OCI-LY3 (cell line): ENCODE measurements at regions not wholly inside any gene's neighbourhood (a gene's known extent, or its start where the extent isn't known, plus 50 kb on each side); places are given as distances from the start of the nearest gene placed in this dataset.

ENCODE experiments used
- H2AFZ ChIP-seq: fragments of 200-600, 300-600 bp; shearing (Covaris generic); 2 replicates; pipeline ENCODE4 v1.6.0; 2014; ENCODE audit warnings: antibody characterized with exemption, low read depth, low read length
- H3K27ac ChIP-seq: fragments of 200-600, 300-600 bp; sonication (generic); 2 replicates; pipeline ENCODE4 v1.5.1; 2014; ENCODE audit warnings: mild to moderate bottlenecking, low read length, moderate library complexity, mixed read lengths
- H3K27me3 ChIP-seq: fragments of 200-600, 300-600 bp; sonication (generic); 2 replicates; pipeline ENCODE4 v1.6.1; 2014; ENCODE audit warnings: low read depth, low read length, mixed read lengths
- H3K36me3 ChIP-seq: fragments of 200-600, 300-600 bp; sonication (generic); replicated peaks from 2 replicates; pipeline ENCODE3; 2014; ENCODE audit warnings: low read depth, low read length, mixed read lengths
- H3K4me1 ChIP-seq: fragments of 300-600, 200-600 bp; sonication (generic); 2 replicates; pipeline ENCODE4 v1.6.1; 2014; ENCODE audit warnings: low read length, mixed read lengths
- H3K4me2 ChIP-seq: fragments of 200-600, 300-600 bp; sonication (generic); 2 replicates; pipeline ENCODE4 v1.6.1; 2014; ENCODE audit warnings: low read length, mixed read lengths
- H3K4me3 ChIP-seq: fragments of 300-600, 200-600 bp; sonication (generic); 2 replicates; pipeline ENCODE4 v1.5.1; 2014; ENCODE audit warnings: antibody characterized with exemption, mild to moderate bottlenecking, low read length, moderate library complexity
- H3K79me2 ChIP-seq: fragments of 300-600, 200-600 bp; shearing (Covaris generic); 2 replicates; pipeline ENCODE4 v1.6.1; 2014; ENCODE audit warnings: mild to moderate bottlenecking, low read length, mixed read lengths
- H3K9ac ChIP-seq: fragments of 300-600, 200-600 bp; shearing (Covaris generic); 2 replicates; pipeline ENCODE4 v1.6.0; 2014; ENCODE audit warnings: mild to moderate bottlenecking, low read length, moderate library complexity
- H3K9me3 ChIP-seq: fragments of 200-600, 300-600 bp; shearing (Covaris generic); 2 replicates; pipeline ENCODE4 v1.6.1; 2014; ENCODE audit warnings: low read length, mixed read lengths; ENCODE audit not compliant: insufficient read depth
- H4K20me1 ChIP-seq: fragments of 200-600, 300-600 bp; sonication (generic); 2 replicates; pipeline ENCODE4 v1.6.1; 2016; ENCODE audit warnings: low read length, mixed read lengths; ENCODE audit not compliant: insufficient read depth
- EZH2phosphoT487 ChIP-seq: fragments of 200-600 bp; shearing (Covaris generic); IDR thresholded peaks from 2 replicates; pipeline ENCODE4 v1.6.1; 2018; ENCODE audit warnings: antibody characterized with exemption, mixed run types, low read depth
- TF ChIP-seq, protein P1 (sequence below): fragments of 200-600, 300-600 bp; sonication (generic); IDR thresholded peaks from 2 replicates; pipeline ENCODE4 v1.5.1; 2014; ENCODE audit warnings: antibody characterized with exemption, low read length, low read depth

DNA sequence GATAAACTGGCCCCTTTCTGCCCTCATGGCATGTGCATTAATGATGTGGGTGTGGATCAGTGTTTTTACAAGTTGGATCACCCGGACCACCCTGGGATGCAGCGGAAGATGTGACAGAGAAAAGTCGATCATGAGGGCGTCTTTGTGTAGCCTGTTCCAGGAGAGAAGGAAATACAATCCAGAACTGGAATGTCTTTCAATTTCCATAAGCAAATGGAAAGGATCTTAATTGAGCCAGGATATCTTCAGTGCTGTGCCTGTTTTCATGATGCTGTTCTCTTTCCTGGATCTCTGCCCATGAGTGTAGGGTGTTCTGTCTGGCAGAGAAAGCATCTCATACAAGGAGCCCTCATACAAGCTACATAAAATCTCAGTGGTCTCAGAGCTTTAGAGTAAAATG lies 481.4 kb downstream of the XYLT1 start:
- H3K27me3 ChIP-seq: no peaks in the 10 kb centered on the region
- TF ChIP-seq, protein P1, sequence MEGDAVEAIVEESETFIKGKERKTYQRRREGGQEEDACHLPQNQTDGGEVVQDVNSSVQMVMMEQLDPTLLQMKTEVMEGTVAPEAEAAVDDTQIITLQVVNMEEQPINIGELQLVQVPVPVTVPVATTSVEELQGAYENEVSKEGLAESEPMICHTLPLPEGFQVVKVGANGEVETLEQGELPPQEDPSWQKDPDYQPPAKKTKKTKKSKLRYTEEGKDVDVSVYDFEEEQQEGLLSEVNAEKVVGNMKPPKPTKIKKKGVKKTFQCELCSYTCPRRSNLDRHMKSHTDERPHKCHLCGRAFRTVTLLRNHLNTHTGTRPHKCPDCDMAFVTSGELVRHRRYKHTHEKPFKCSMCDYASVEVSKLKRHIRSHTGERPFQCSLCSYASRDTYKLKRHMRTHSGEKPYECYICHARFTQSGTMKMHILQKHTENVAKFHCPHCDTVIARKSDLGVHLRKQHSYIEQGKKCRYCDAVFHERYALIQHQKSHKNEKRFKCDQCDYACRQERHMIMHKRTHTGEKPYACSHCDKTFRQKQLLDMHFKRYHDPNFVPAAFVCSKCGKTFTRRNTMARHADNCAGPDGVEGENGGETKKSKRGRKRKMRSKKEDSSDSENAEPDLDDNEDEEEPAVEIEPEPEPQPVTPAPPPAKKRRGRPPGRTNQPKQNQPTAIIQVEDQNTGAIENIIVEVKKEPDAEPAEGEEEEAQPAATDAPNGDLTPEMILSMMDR: no peak
- TF ChIP-seq EZH2phosphoT487: no peak
- no peaks in the 10 kb centered on the region for H4K20me1 ChIP-seq
- peak overlapping the region; percentile 62 for H3K4me2 ChIP-seq
- 0 out of 2 replicates have a peak overlapping the region, but pooled peaks have one; percentile 5 for H3K4me3 ChIP-seq
- no peaks in the 10 kb centered on the region for H3K79me2 ChIP-seq
- no peak overlapping the region; the same call in 1 of the 2 replicates for H3K27ac ChIP-seq
- no peaks in the 10 kb centered on the region for H3K9me3 ChIP-seq
- H3K9ac ChIP-seq: no peak overlapping the region
- no peaks in the 10 kb centered on the region for H3K36me3 ChIP-seq
- no peak overlapping the region for H2AFZ ChIP-seq
- H3K4me1 ChIP-seq: peaks cover 21% of the 10 kb centered on the region

DNA sequence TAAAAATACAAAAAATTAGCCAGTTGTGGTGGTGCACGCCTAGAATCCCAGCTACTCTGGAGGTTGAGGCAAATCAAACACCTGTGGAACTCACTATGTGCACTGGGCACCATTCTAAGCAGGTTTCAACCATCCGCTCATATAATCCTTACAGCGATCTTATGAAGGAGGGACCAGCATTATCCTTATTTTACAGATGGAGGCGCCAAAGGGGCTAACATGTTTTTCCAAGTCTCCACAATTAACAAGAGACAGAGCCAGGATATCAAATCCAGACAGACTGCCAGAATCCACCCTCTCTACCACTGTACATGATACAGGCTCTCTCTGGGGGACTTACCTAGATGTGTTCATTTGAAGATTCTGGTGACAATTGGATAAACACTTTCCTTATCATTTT lies 479.0 kb downstream of the XYLT1 start:
- H3K9ac ChIP-seq: no peak overlapping the region
- no peaks in the 10 kb centered on the region for H3K79me2 ChIP-seq
- H4K20me1 ChIP-seq: no peaks in the 10 kb centered on the region
- H2AFZ ChIP-seq: no peak overlapping the region
- H3K36me3 ChIP-seq: no peaks in the 10 kb centered on the region
- TF ChIP-seq, protein P1: no peak
- no peak for TF ChIP-seq EZH2phosphoT487
- no peak overlapping the region for H3K27ac ChIP-seq
- H3K4me1 ChIP-seq: peaks cover 21% of the 10 kb centered on the region
- no peak overlapping the region for H3K4me3 ChIP-seq
- H3K4me2 ChIP-seq: no peak overlapping the region
- no peaks in the 10 kb centered on the region for H3K27me3 ChIP-seq
- no peaks in the 10 kb centered on the region for H3K9me3 ChIP-seq

DNA sequence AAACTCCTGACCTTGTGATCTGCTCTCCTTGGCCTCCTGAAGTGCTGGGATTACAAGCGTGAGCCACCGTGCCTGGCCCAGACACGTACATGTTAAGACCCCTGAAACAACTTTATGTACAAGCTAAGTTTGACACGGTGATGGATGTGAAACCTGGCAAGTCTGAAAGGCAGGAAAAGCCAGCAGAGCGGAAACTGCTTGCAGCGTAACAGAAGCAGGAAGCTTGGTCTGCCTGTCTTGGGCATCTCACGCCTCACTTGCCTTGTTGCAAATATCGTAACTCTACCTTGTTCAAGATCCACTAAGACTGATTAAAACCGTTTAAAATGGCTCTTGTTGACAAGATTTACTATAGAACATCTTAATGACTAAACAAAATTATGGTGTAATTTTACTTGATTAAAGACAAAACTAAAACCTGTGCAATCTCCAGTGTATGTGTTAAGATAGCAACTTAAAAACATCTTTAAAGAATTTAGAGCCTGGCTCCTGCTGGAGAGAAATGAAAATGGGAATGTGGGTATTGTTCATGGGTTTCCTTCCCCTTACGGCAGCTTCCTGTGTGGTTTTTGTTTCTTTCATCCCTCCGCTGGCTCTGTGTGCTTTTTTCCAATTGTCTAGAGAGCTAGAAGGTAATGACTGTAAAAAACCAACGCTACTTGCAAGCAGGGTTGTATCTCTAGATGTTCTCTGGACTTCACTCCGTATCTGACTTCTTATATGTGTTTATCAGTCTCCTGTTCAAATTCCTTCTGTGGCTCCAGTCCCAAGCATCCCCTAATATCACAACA lies 477.6 kb downstream of the XYLT1 start:
- H3K4me1 ChIP-seq: peaks cover 15% of the 10 kb centered on the region
- H3K4me3 ChIP-seq: no peak overlapping the region
- no peak overlapping the region for H3K4me2 ChIP-seq
- no peak overlapping the region for H3K27ac ChIP-seq
- no peaks in the 10 kb centered on the region for H3K9me3 ChIP-seq
- no peak overlapping the region for H3K9ac ChIP-seq
- H3K27me3 ChIP-seq: no peaks in the 10 kb centered on the region
- no peak overlapping the region for H2AFZ ChIP-seq
- H3K36me3 ChIP-seq: no peaks in the 10 kb centered on the region
- H3K79me2 ChIP-seq: no peaks in the 10 kb centered on the region
- TF ChIP-seq EZH2phosphoT487: no peak
- TF ChIP-seq, protein P1: no peak
- H4K20me1 ChIP-seq: no peaks in the 10 kb centered on the region

DNA sequence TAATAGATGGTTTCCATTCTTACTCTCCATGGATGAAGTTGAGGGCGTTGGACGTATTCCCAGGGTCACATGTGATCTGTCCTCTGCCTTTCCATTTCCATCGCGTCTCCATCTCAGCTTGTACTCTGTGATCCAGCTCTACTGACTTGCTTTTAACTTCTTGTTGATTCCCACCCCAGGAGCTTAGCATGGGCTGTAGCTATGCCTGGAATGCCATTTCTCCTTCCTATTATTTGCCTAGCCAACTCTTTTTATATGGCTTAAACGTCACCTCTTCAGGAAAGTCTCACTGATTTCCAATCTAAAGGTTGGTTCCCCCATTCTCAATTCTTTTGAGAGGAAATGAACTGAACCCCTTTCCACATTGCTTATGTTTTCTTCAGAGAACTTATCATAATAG lies 475.9 kb downstream of the XYLT1 start:
- Histone ChIP-seq H3K27me3 (no peaks in the 10 kb centered on the region), H3K9me3 (no peaks in the 10 kb centered on the region), H3K79me2 (no peaks in the 10 kb centered on the region), H3K36me3 (no peaks in the 10 kb centered on the region), H4K20me1 (no peaks in the 10 kb centered on the region), H2AFZ (no peak overlapping the region), H3K4me1 (no peaks in the 10 kb centered on the region), H3K9ac (no peak overlapping the region), H3K27ac (no peak overlapping the region), H3K4me2 (no peak overlapping the region), H3K4me3 (no peak overlapping the region)
- TF ChIP-seq EZH2phosphoT487: no peak
- TF ChIP-seq, protein P1: no peak
